Tibial nerve (tissue), 4 donors: ENCODE measurements at regions not wholly inside any gene's neighbourhood (a gene's known extent, or its start where the extent isn't known, plus 50 kb on each side); places are given as distances from the start of the nearest gene placed in this dataset.

ENCODE experiments used
- DNase-seq, 2 donors: peaks; one replicate each; pipeline ENCODE4 v3.0.0-alpha.2; 2019; ENCODE audit warnings: low spot score in 2 of 2
- H3K27ac ChIP-seq, 4 donors: fragments of 200-600 bp; sonication (generic) in 3 of 4; one replicate each; pipeline ENCODE4 v1.5.1; 2017 to 2019; ENCODE audit warnings: mild to moderate bottlenecking in 1 of 4
- H3K27me3 ChIP-seq, 2 donors: fragments of 200-600 bp; sonication (generic) in 1 of 2; one replicate each; pipeline versions ENCODE4 v1.5.1 to v1.6.0; 2017 to 2019
- H3K36me3 ChIP-seq, 3 donors: fragments of 200-600 bp; sonication (generic); one replicate each; pipeline ENCODE4 v1.5.1; 2018 to 2019
- H3K4me1 ChIP-seq, 4 donors: fragments of 200-600 bp; sonication (generic) in 3 of 4; one replicate each; pipeline ENCODE4 v1.5.1; 2017 to 2019
- H3K4me3 ChIP-seq, 4 donors: fragments of 200-600 bp; sonication (generic) in 3 of 4; one replicate each; pipeline ENCODE4 v1.5.1; 2017 to 2019; ENCODE audit warnings: mild to moderate bottlenecking in 1 of 4, moderate library complexity in 1 of 4
- H3K9me3 ChIP-seq, 4 donors: fragments of 200-600 bp; sonication (generic) in 3 of 4; one replicate each; pipeline ENCODE4 v1.5.1; 2017 to 2019
- CTCF ChIP-seq, 5 experiments: fragments of 200-600 bp in 3 of 5; fragments of 450-650 bp in 2 of 5; sonication (generic) in 3 of 5; IDR thresholded peaks; one replicate each; pipeline ENCODE4 v1.5.1; 2016 to 2019; ENCODE audit warnings: antibody characterized with exemption in 5 of 5, mild to moderate bottlenecking in 3 of 5, moderate library complexity in 2 of 5
- EP300 ChIP-seq, 2 donors: sonication (generic); formaldehyde crosslinking; IDR thresholded peaks; one replicate each; pipeline ENCODE4 v1.6.1; 2017; ENCODE audit warnings: antibody characterized with exemption in 2 of 2, mild to moderate bottlenecking in 1 of 2
- POLR2A ChIP-seq, 2 donors: fragments of 450-650 bp; IDR thresholded peaks; one replicate each; pipeline ENCODE4 v1.6.1; 2017; ENCODE audit warnings: antibody characterized with exemption in 2 of 2, mild to moderate bottlenecking in 2 of 2, moderate library complexity in 2 of 2
- WGBS, 2 donors: methylation state at CpG; one replicate each; pipeline ENCODE4 v1.1.5; 2018; 5-methylcytosine and 5-hydroxymethylcytosine counted together

GRCh38 chr7:72524037-72524436 lies 111.9 kb upstream of the CALN1 start:
- Histone ChIP-seq H3K4me1 (no peaks in the 10 kb centered on the region), H3K9me3 (peaks cover 0 to 12% (median 0%) of the 10 kb centered on the region in 4 donors), H3K27me3 (no peaks in the 10 kb centered on the region), H3K27ac (no peak overlapping the region), H3K36me3 (no peaks in the 10 kb centered on the region), H3K4me3 (no peak overlapping the region)
- DNase-seq, result no peak
- TF ChIP-seq POLR2A (IDR thresholded peaks at IDR 0.05) (no peak), EP300 (IDR thresholded peaks at IDR 0.05) (no peak), CTCF (IDR thresholded peaks at IDR 0.05) (no peak)
- 67 to 74% methylated on average over 2 of the region's 2 CpGs for WGBS, 2 donors

DNA sequence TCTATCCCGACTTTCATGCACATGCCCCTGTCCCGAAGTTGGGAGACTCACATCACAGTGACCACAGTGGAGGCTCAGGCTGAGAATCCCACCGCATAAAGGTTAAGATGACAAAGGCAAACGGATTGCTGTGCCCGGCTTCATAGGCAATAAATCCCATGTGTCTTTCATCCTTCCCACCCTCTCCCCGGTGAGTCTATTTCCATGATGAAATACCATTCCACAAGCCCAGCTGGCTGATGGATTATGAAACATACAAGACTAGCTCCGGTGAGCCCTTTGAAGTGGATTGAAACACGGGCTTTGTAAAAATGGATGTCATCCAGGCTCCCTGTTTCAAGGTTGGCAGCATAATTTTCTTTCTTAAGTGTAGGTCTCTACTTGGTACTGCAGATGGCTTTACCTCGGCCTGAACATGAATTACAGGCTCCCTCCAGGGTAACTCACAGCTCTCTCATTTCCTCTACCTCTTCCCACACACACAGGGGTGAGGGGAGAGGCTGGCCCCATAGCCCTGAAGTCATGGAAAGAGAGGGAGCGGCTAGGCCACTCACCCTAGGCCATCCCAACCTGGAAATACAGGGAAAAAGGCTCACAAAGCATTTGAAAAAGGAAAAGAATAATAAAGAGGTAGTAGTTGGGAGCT lies 92.0 kb upstream of the CALN1 start:
- Histone ChIP-seq H3K27me3 (no peaks in the 10 kb centered on the region), H3K27ac (no peak overlapping the region), H3K9me3 (peaks cover 0 to under 1% (median 0%) of the 10 kb centered on the region in 4 donors), H3K4me1 (no peaks in the 10 kb centered on the region), H3K36me3 (no peaks in the 10 kb centered on the region), H3K4me3 (no peak overlapping the region)
- TF ChIP-seq EP300 (IDR thresholded peaks at IDR 0.05) (no peak), POLR2A (IDR thresholded peaks at IDR 0.05) (no peak), CTCF (IDR thresholded peaks at IDR 0.05) (no peak)
- DNase-seq, result no peak
- WGBS, 2 donors, result 31 to 46% methylated on average over 10 of the region's 10 CpGs

DNA sequence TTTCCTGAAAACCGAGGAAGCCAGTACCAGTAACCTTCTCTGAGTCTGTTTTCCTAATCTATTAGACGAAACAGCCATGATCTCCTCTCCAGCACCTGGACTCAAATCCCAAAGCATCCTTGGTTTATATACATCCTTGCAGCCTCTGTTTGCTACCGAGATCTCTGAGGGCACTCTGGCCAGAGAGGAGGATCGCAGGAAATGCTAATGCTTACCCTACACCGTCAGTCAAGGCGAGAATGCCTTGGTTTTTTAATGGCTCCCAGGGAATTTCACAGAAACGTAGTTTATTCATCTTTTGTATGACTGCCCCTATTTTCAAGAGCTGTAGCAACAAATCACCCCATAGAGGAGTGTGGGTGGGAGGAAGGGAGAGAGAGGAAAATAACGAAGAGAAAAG lies 91.5 kb upstream of the CALN1 start:
- TF ChIP-seq EP300 (IDR thresholded peaks at IDR 0.05) (no peak), POLR2A (IDR thresholded peaks at IDR 0.05) (no peak), CTCF (IDR thresholded peaks at IDR 0.05) (no peak)
- Histone ChIP-seq H3K36me3 (no peaks in the 10 kb centered on the region), H3K27me3 (no peaks in the 10 kb centered on the region), H3K27ac (no peak overlapping the region), H3K4me1 (no peaks in the 10 kb centered on the region), H3K9me3 (peaks cover 0 to 6% (median 2%) of the 10 kb centered on the region in 4 donors), H3K4me3 (no peak overlapping the region)
- no peak for DNase-seq
- 34 to 38% methylated on average over 8 of the region's 8 CpGs for WGBS, 2 donors

GRCh38 chr7:72494807-72495206 lies 82.7 kb upstream of the CALN1 start:
- no peaks in the 10 kb centered on the region for H3K4me1 ChIP-seq
- H3K4me3 ChIP-seq, result no peak overlapping the region
- H3K36me3 ChIP-seq, result no peaks in the 10 kb centered on the region
- H3K27me3 ChIP-seq, result no peaks in the 10 kb centered on the region
- TF ChIP-seq CTCF (IDR thresholded peaks at IDR 0.05) (no peak), POLR2A (IDR thresholded peaks at IDR 0.05) (no peak), EP300 (IDR thresholded peaks at IDR 0.05) (no peak)
- 84 to 98% methylated on average over 2 of the region's 2 CpGs for WGBS, 2 donors
- H3K27ac ChIP-seq, result no peak overlapping the region
- peaks cover 0 to 34% (median 6%) of the 10 kb centered on the region in 4 donors for H3K9me3 ChIP-seq
- DNase-seq, result no peak

GRCh38 chr7:72493850-72494661 lies 81.9 kb upstream of the CALN1 start:
- Histone ChIP-seq H3K9me3 (peaks cover 0 to 32% (median 5%) of the 10 kb centered on the region in 4 donors), H3K4me3 (no peak overlapping the region), H3K27me3 (no peaks in the 10 kb centered on the region), H3K36me3 (no peaks in the 10 kb centered on the region), H3K4me1 (no peaks in the 10 kb centered on the region), H3K27ac (no peak overlapping the region)
- peak; percentile 32 to 66 for DNase-seq
- 55 to 59% methylated on average over 17 of the region's 17 CpGs for WGBS, 2 donors
- TF ChIP-seq CTCF (IDR thresholded peaks at IDR 0.05), result peak; percentile 30 to 48 (median 32)
- TF ChIP-seq POLR2A (IDR thresholded peaks at IDR 0.05), result no peak
